Activated B cell treated with CpG ODN at 0.5 μM for 24 hours (primary cell): ENCODE measurements at regions not wholly inside any gene's neighbourhood (a gene's known extent, or its start where the extent isn't known, plus 50 kb on each side); places are given as distances from the start of the nearest gene placed in this dataset.
"Not testable (repeated sequence)": the region's sequence is repeated elsewhere in the genome, so short reads cannot be mapped to it uniquely, and the experiment has no call there.

Source experiments
- ATAC-seq: fragments of 200-7000 bp; cut with Tn5 transposase; one replicate; pipeline ENCODE4 v1.10.0; 2021; ENCODE audit warnings: low read depth, mild to moderate bottlenecking, moderate library complexity
- CTCF ChIA-PET: fragments of 350-600 bp; sonication (Branson Sonifier 250); formaldehyde crosslinking; loops from one replicate; lab custom pipeline; 2021; ENCODE audit warnings: antibody characterized with exemption; lab: Charles Lee
- POLR2A ChIA-PET: fragments of 350-600 bp; sonication (Branson Sonifier 250); formaldehyde crosslinking; loops from one replicate; lab custom pipeline; 2021; ENCODE audit warnings: antibody characterized with exemption; lab: Charles Lee
- DNase-seq: peaks from one replicate; pipeline ENCODE4 v3.0.0; 2022
- H3K27ac Mint-ChIP-seq: one replicate; pipeline ENCODE4 v1.8.0; 2020; ENCODE audit warnings: mixed read lengths
- H3K27me3 Mint-ChIP-seq: one replicate; pipeline ENCODE4 v1.8.0; 2021; ENCODE audit warnings: mixed read lengths
- H3K36me3 Mint-ChIP-seq: one replicate; pipeline ENCODE4 v1.8.0; 2021; ENCODE audit warnings: low read depth, mixed read lengths
- H3K4me1 Mint-ChIP-seq: one replicate; pipeline ENCODE4 v1.8.0; 2021; ENCODE audit warnings: mixed read lengths
- H3K4me3 Mint-ChIP-seq: one replicate; pipeline ENCODE4 v1.8.0; 2020; ENCODE audit warnings: mild to moderate bottlenecking, mixed read lengths
- H3K9me3 Mint-ChIP-seq: one replicate; pipeline ENCODE4 v1.8.0; 2020; ENCODE audit warnings: mixed read lengths
- CTCF ChIP-seq: fragments of 200-600 bp; IDR thresholded peaks from one replicate; pipeline ENCODE4 v1.8.0; 2022; ENCODE audit warnings: antibody characterized with exemption, mild to moderate bottlenecking
- intact Hi-C: fragments of 100-400 bp; cut with micrococcal nuclease; formaldehyde crosslinking; loops from one replicate; pipeline ENCODE4 v1.15.1; 2024

DNA sequence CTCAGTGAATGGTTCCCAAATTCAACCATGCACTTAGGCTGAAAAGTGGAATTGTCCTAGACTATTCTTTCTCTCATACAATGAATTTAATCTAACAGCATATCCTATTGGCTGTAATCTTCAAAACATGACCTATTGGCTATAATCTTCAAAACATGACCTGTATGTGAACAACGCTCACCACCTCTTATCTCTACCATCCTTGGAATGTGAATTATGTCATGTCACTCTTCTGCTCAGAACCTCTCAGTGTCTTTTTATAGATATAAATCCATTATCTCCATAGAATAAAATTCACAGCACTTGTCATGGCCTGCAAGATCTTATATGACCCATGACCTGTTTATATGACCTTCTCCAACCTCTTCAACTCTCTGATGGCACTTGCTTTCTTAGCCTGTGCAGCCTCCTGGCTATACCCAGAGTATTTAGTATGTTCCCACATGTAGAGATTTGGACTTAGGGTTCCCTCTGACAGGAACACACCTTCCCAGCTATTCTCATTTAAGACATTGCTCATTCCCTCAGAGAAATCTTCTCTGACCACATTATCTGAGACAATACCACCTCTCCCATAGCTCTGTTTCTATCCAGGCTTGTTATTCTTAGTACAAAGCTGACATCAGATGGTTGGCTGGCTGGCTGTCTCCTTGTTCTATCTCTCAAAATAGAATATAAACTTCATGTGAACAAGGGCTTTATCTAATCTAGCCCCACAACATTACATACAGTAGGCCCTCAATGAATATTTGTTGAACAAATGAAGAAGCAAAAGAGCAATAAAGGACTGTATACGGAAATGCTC lies 275.0 kb upstream of the PREP start:
- Mint-ChIP-seq H3K27ac (no peak overlapping the region), H3K9me3 (peaks cover 13% of the 10 kb centered on the region), H3K27me3 (no peaks in the 10 kb centered on the region), H3K4me1 (no peaks in the 10 kb centered on the region), H3K36me3 (no peaks in the 10 kb centered on the region), H3K4me3 (no peak overlapping the region)
- DNase-seq (no peak), ATAC-seq (no peak)
- TF ChIP-seq CTCF = no peak
- POLR2A ChIA-PET = no interaction called here
- intact Hi-C loops = no loop called here
- CTCF ChIA-PET = interaction anchor here (0.6 kb wide), 1 partner anchor 1428 kb away, joined by 4 read pairs; no protein-coding TSS in a partner anchor

- Mint-ChIP-seq H3K27me3 (no peaks in the 10 kb centered on the region), H3K27ac (no peak overlapping the region), H3K36me3 (no peaks in the 10 kb centered on the region), H3K4me1 (no peaks in the 10 kb centered on the region), H3K9me3 (peaks cover 11% of the 10 kb centered on the region), H3K4me3 (no peak overlapping the region)
- no peak for TF ChIP-seq CTCF
- no peak for ATAC-seq
- ChIA-PET POLR2A (no interaction called here), CTCF (no interaction called here)
- intact Hi-C loops = no loop called here
- DNase-seq = no peak
These were observed 274.0 kb upstream of the PREP start for GRCh38 chr6:105676857-105677256.

DNA sequence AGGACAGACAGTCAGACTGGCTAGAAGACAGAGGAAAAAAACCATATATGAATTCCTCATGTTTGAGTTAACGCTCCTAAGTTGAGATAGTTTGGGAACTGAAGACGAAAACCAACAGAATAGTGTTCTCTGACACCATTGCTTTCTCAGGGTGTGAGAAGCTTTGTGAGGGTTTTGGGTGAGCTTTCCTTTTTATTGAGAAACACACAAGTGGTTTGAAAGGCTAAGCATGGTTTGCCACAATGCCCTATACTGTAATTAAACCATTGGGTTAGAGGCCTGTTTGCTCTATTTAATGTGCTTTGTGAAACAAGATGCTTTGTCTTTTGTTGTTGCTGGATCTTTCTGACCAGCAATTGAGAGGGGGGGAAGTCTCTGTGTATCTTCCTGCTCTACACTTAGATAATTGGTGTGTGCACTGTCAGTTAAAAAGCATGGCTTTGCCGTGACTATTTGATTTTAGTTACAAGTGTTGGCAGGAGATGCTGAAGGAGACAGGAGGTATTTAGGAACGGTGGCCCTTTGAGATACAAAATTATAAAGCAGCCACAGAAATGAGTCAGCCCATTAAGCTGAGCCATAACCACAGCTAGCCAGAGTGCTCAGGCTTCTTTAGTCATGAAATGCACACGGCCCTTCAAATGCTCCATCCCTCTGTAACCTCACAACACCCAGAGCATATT lies 273.0 kb upstream of the PREP start:
- no peak for ATAC-seq
- no peak overlapping the region for H3K27ac Mint-ChIP-seq
- peaks cover 4% of the 10 kb centered on the region for H3K9me3 Mint-ChIP-seq
- H3K4me1 Mint-ChIP-seq = no peaks in the 10 kb centered on the region
- peaks cover 2% of the 10 kb centered on the region for H3K27me3 Mint-ChIP-seq
- intact Hi-C loops = no loop called here
- H3K4me3 Mint-ChIP-seq = no peak overlapping the region
- DNase-seq = no peak
- no peak for TF ChIP-seq CTCF
- ChIA-PET POLR2A (no interaction called here), CTCF (no interaction called here)
- H3K36me3 Mint-ChIP-seq = no peaks in the 10 kb centered on the region

DNA sequence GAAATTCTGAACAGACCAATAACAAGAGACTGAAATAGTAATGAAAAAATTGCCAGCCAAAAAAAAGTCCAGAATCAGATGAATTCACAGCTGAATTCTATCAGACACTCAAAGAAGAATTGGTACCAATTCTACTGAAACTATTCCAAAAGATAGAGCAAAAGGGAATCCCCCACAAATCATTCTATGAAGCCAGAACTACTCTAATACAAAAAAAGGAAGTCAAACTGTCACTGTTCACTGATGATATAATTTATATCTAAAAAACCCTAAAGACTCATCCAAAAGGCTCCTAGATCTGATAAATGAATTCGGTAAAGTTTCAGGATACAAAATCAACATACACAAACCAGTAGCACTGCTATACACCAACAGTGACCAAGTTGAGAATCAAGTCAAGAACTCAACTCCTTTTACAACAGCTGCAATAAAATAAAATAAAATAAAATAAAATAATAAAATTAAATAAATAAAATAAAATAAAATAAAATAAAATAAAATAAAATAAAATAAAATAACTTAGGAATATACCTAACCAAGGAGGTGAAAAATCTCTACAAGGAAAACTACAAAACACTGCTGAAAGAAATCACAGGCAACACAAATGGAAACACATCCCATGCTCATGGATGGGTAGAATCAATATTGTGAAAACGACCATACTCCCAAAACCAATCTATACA lies 270.1 kb upstream of the PREP start:
- CTCF ChIA-PET, DNase-seq, ATAC-seq, H3K4me3 Mint-ChIP-seq, H3K27me3 Mint-ChIP-seq, H3K9me3 Mint-ChIP-seq, H3K36me3 Mint-ChIP-seq, POLR2A ChIA-PET, H3K4me1 Mint-ChIP-seq, intact Hi-C loops, H3K27ac Mint-ChIP-seq: not testable (repeated sequence)

DNA sequence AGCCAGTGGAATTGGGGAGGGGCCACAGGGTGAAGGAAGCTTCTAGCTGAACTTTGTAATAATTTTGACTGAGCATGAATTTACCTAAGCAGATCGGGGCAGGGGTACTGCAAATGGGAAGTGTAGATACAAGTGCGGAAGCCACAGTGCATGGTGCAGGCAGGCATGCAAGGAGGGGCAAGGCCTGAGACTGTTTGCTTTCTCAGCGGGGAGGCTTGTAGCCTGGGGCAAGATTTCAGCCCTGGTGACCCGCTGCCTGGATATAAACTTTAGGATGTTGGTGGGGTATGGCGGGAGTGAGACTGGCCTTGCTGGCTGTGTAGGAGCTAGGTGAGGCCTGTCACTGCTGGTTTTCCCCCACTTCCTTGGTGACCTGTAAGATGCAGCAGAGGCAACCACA lies 266.4 kb upstream of the PREP start:
- Mint-ChIP-seq H3K4me1 (no peaks in the 10 kb centered on the region), H3K27me3 (peaks cover 13% of the 10 kb centered on the region), H3K27ac (no peak overlapping the region), H3K36me3 (no peaks in the 10 kb centered on the region), H3K9me3 (peaks cover 3% of the 10 kb centered on the region), H3K4me3 (no peak overlapping the region)
- POLR2A ChIA-PET = no interaction called here
- ATAC-seq (no peak), DNase-seq (no peak)
- CTCF ChIA-PET = no interaction called here
- intact Hi-C loops = no loop called here
- TF ChIP-seq CTCF = no peak
